ENCODE measurements at regions not wholly inside any gene's neighbourhood (a gene's known extent, or its start where the extent isn't known, plus 50 kb on each side); places are given as distances from the start of the nearest gene placed in this dataset.
A peak's percentile ranks its signal among the peaks of the same experiment; 100 is the strongest.

GRCh38 chrX:112945826-112946225 is 105.2 kb upstream of the AMOT start:
- TF ChIP-seq ARNTL (CRISPR knock-in tag; IDR thresholded peaks at IDR 0.05; ENCODE audit: borderline replicate concordance, low read depth) (no peak), ZNF70 (CRISPR knock-in tag; IDR thresholded peaks at IDR 0.05) (no peak), ZNF8 (CRISPR knock-in tag; IDR thresholded peaks at IDR 0.05) (no peak), RARB (CRISPR knock-in tag; IDR thresholded peaks at IDR 0.05) (no peak), OSR1 (CRISPR knock-in tag; IDR thresholded peaks at IDR 0.05) (no peak), ZNF565 (CRISPR knock-in tag; conservative IDR thresholded peaks at IDR 0.05; ENCODE audit: low read depth) (no peak)
- TF ChIP-seq, protein P1, sequence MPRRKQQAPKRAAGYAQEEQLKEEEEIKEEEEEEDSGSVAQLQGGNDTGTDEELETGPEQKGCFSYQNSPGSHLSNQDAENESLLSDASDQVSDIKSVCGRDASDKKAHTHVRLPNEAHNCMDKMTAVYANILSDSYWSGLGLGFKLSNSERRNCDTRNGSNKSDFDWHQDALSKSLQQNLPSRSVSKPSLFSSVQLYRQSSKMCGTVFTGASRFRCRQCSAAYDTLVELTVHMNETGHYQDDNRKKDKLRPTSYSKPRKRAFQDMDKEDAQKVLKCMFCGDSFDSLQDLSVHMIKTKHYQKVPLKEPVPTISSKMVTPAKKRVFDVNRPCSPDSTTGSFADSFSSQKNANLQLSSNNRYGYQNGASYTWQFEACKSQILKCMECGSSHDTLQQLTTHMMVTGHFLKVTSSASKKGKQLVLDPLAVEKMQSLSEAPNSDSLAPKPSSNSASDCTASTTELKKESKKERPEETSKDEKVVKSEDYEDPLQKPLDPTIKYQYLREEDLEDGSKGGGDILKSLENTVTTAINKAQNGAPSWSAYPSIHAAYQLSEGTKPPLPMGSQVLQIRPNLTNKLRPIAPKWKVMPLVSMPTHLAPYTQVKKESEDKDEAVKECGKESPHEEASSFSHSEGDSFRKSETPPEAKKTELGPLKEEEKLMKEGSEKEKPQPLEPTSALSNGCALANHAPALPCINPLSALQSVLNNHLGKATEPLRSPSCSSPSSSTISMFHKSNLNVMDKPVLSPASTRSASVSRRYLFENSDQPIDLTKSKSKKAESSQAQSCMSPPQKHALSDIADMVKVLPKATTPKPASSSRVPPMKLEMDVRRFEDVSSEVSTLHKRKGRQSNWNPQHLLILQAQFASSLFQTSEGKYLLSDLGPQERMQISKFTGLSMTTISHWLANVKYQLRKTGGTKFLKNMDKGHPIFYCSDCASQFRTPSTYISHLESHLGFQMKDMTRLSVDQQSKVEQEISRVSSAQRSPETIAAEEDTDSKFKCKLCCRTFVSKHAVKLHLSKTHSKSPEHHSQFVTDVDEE (CRISPR knock-in tag; IDR thresholded peaks at IDR 0.05), result no peak
- no peak for ATAC-seq

DNA sequence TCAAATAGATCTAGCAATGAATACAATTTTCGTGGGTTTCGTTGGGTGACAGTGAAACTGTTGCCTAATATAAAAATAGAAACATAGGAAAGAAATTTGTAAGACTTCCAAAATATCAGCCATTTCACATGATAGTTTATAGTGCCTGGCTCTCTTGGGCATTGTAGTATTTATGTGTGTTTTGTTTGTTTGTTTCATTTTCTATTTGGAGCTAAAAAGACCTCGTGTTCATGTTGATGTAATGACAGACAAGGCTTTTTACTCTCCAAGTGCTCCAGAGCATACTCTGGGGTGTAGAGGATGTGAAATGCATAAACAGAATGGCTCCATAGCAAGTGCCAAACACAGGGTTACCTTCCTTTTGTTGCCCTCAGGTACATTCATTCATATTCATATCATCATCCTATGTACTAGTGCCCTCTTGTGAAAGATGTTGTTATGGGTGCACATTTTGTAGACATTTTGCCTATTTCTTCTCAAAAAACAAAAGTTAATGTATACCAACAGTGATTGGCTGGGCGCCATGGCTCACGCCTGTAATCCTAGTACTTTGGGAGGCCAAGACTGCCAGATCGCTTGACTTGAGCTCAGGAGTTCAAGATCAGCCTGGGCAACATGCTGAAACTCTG is 100.7 kb upstream of the AMOT start:
- ATAC-seq, result 0 out of 3 replicates have a peak, but pooled peaks have one; percentile 27
- TF ChIP-seq RARB (CRISPR knock-in tag; IDR thresholded peaks at IDR 0.05), result no peak
- TF ChIP-seq, protein P1 (CRISPR knock-in tag; IDR thresholded peaks at IDR 0.05), result no peak
- TF ChIP-seq, protein P2, sequence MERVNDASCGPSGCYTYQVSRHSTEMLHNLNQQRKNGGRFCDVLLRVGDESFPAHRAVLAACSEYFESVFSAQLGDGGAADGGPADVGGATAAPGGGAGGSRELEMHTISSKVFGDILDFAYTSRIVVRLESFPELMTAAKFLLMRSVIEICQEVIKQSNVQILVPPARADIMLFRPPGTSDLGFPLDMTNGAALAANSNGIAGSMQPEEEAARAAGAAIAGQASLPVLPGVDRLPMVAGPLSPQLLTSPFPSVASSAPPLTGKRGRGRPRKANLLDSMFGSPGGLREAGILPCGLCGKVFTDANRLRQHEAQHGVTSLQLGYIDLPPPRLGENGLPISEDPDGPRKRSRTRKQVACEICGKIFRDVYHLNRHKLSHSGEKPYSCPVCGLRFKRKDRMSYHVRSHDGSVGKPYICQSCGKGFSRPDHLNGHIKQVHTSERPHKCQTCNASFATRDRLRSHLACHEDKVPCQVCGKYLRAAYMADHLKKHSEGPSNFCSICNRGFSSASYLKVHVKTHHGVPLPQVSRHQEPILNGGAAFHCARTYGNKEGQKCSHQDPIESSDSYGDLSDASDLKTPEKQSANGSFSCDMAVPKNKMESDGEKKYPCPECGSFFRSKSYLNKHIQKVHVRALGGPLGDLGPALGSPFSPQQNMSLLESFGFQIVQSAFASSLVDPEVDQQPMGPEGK (CRISPR knock-in tag; IDR thresholded peaks at IDR 0.05; ENCODE audit: borderline replicate concordance), result no peak
- no peak for TF ChIP-seq PPARA (CRISPR knock-in tag; IDR thresholded peaks at IDR 0.05; ENCODE audit: borderline replicate concordance)
- no peak for TF ChIP-seq ZNF565 (CRISPR knock-in tag; conservative IDR thresholded peaks at IDR 0.05; ENCODE audit: low read depth)
- TF ChIP-seq BACH2 (CRISPR knock-in tag; IDR thresholded peaks at IDR 0.05; ENCODE audit: borderline replicate concordance), result no peak
- TF ChIP-seq OSR1 (CRISPR knock-in tag; IDR thresholded peaks at IDR 0.05), result no peak
- TF ChIP-seq ZFP3 (CRISPR knock-in tag; IDR thresholded peaks at IDR 0.05), result no peak
- no peak for TF ChIP-seq CSDC2 (CRISPR knock-in tag; IDR thresholded peaks at IDR 0.05)
- TF ChIP-seq ZNF70 (CRISPR knock-in tag; IDR thresholded peaks at IDR 0.05), result no peak
- no peak for TF ChIP-seq ZC3H10 (CRISPR knock-in tag; IDR thresholded peaks at IDR 0.05)
- TF ChIP-seq GLIS3 (CRISPR knock-in tag; IDR thresholded peaks at IDR 0.05), result no peak
- TF ChIP-seq, protein P3, sequence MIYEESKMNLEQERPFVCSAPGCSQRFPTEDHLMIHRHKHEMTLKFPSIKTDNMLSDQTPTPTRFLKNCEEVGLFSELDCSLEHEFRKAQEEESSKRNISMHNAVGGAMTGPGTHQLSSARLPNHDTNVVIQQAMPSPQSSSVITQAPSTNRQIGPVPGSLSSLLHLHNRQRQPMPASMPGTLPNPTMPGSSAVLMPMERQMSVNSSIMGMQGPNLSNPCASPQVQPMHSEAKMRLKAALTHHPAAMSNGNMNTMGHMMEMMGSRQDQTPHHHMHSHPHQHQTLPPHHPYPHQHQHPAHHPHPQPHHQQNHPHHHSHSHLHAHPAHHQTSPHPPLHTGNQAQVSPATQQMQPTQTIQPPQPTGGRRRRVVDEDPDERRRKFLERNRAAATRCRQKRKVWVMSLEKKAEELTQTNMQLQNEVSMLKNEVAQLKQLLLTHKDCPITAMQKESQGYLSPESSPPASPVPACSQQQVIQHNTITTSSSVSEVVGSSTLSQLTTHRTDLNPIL (CRISPR knock-in tag; IDR thresholded peaks at IDR 0.05; ENCODE audit: low read depth), result no peak
- TF ChIP-seq ISL1 (CRISPR knock-in tag; IDR thresholded peaks at IDR 0.05), result no peak
- TF ChIP-seq SNAI2 (CRISPR knock-in tag; IDR thresholded peaks at IDR 0.05), result no peak
- TF ChIP-seq TOX (CRISPR knock-in tag; IDR thresholded peaks at IDR 0.05; ENCODE audit: borderline replicate concordance), result no peak
- TF ChIP-seq, protein P4, sequence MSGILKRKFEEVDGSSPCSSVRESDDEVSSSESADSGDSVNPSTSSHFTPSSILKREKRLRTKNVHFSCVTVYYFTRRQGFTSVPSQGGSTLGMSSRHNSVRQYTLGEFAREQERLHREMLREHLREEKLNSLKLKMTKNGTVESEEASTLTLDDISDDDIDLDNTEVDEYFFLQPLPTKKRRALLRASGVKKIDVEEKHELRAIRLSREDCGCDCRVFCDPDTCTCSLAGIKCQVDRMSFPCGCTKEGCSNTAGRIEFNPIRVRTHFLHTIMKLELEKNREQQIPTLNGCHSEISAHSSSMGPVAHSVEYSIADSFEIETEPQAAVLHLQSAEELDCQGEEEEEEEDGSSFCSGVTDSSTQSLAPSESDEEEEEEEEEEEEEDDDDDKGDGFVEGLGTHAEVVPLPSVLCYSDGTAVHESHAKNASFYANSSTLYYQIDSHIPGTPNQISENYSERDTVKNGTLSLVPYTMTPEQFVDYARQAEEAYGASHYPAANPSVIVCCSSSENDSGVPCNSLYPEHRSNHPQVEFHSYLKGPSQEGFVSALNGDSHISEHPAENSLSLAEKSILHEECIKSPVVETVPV (CRISPR knock-in tag; IDR thresholded peaks at IDR 0.05), result no peak
- no peak for TF ChIP-seq ESRRG (CRISPR knock-in tag; IDR thresholded peaks at IDR 0.05)
- TF ChIP-seq TCF4 (CRISPR knock-in tag; IDR thresholded peaks at IDR 0.05; ENCODE audit: borderline replicate concordance), result no peak
- TF ChIP-seq, protein P5, sequence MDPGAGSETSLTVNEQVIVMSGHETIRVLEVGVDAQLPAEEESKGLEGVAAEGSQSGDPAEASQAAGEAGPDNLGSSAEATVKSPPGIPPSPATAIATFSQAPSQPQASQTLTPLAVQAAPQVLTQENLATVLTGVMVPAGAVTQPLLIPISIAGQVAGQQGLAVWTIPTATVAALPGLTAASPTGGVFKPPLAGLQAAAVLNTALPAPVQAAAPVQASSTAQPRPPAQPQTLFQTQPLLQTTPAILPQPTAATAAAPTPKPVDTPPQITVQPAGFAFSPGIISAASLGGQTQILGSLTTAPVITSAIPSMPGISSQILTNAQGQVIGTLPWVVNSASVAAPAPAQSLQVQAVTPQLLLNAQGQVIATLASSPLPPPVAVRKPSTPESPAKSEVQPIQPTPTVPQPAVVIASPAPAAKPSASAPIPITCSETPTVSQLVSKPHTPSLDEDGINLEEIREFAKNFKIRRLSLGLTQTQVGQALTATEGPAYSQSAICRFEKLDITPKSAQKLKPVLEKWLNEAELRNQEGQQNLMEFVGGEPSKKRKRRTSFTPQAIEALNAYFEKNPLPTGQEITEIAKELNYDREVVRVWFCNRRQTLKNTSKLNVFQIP (CRISPR knock-in tag; IDR thresholded peaks at IDR 0.05; ENCODE audit: borderline replicate concordance, low read depth), result no peak

All from SK-N-SH treated with all-trans-retinoic acid at 6 μM for 48 hours (cell line).